ENCODE measurements at regions not wholly inside any gene's neighbourhood (a gene's known extent, or its start where the extent isn't known, plus 50 kb on each side); places are given as distances from the start of the nearest gene placed in this dataset.

GRCh38 chr18:61093965-61094364 is 239.3 kb upstream of the CDH20 start:
- no peak for DNase-seq

GRCh38 chr18:61096226-61096625 is 237.0 kb upstream of the CDH20 start:
- DNase-seq, result no peak

GRCh38 chr18:61107113-61107512 is 226.1 kb upstream of the CDH20 start:
- no peak for DNase-seq

- DNase-seq, result no peak
These were observed 224.5 kb upstream of the CDH20 start for GRCh38 chr18:61108706-61109105.

- DNase-seq, result no peak
These were observed 209.9 kb upstream of the CDH20 start for GRCh38 chr18:61123309-61123708.

- DNase-seq, result no peak
These were observed 205.3 kb upstream of the CDH20 start for GRCh38 chr18:61127714-61128467.

- DNase-seq, result no peak
These were observed 204.2 kb upstream of the CDH20 start for GRCh38 chr18:61129001-61129400.

- DNase-seq, result peak; percentile 8
These were observed 201.2 kb upstream of the CDH20 start for GRCh38 chr18:61132031-61132430.

- no peak for DNase-seq
These were observed 199.4 kb upstream of the CDH20 start for GRCh38 chr18:61133783-61134182.

- DNase-seq, result no peak
These were observed 196.4 kb upstream of the CDH20 start for GRCh38 chr18:61136711-61137251.

GRCh38 chr18:61141691-61142090 is 191.5 kb upstream of the CDH20 start:
- no peak for DNase-seq

- no peak for DNase-seq
These were observed 184.9 kb upstream of the CDH20 start for GRCh38 chr18:61148322-61148721.

- no peak for DNase-seq
These were observed 183.4 kb upstream of the CDH20 start for GRCh38 chr18:61149786-61150185.

GRCh38 chr18:61153571-61153970 is 179.7 kb upstream of the CDH20 start:
- DNase-seq, result no peak

GRCh38 chr18:61154866-61155265 is 178.4 kb upstream of the CDH20 start:
- no peak for DNase-seq

- no peak for DNase-seq
These were observed 177.6 kb upstream of the CDH20 start for GRCh38 chr18:61155586-61155985.

- DNase-seq, result no peak
These were observed 175.8 kb upstream of the CDH20 start for GRCh38 chr18:61157451-61157850.

GRCh38 chr18:61159246-61159645 is 174.0 kb upstream of the CDH20 start:
- DNase-seq, result no peak

- no peak for DNase-seq
These were observed 168.9 kb upstream of the CDH20 start for GRCh38 chr18:61164321-61164720.

- DNase-seq, result no peak
These were observed 165.3 kb upstream of the CDH20 start for GRCh38 chr18:61167902-61168301.

GRCh38 chr18:61169386-61169785 is 163.8 kb upstream of the CDH20 start:
- no peak for DNase-seq

GRCh38 chr18:61172624-61173023 is 160.6 kb upstream of the CDH20 start:
- DNase-seq, result no peak

- DNase-seq, result no peak
These were observed 159.7 kb upstream of the CDH20 start for GRCh38 chr18:61173554-61173953.

GRCh38 chr18:61183798-61184197 is 149.4 kb upstream of the CDH20 start:
- DNase-seq, result no peak

GRCh38 chr18:61187971-61188370 is 145.3 kb upstream of the CDH20 start:
- DNase-seq, result no peak

Measured in hindlimb muscle (tissue), 1 donor.